HEK293 (cell line): ENCODE measurements at regions not wholly inside any gene's neighbourhood (a gene's known extent, or its start where the extent isn't known, plus 50 kb on each side); places are given as distances from the start of the nearest gene placed in this dataset.
"Not testable (repeated sequence)": the region's sequence is repeated elsewhere in the genome, so short reads cannot be mapped to it uniquely, and the experiment has no call there.

Experiments used
- CTCF ChIA-PET: fragments of 350-600 bp; formaldehyde crosslinking; extraction: SDS; loops from one replicate; lab custom pipeline; 2021; ENCODE audit warnings: antibody characterized with exemption; lab: Yijun Ruan, JAX
- POLR2A ChIA-PET: fragments of 300-600 bp; formaldehyde crosslinking; extraction: SDS; loops from one replicate; lab custom pipeline; 2020; ENCODE audit warnings: antibody characterized with exemption, inconsistent platforms; lab: Yijun Ruan, JAX
- H3K27ac ChIP-seq: fragments of 200-500 bp; sonication (Bioruptor generic); 2 replicates; pipeline ENCODE4 v1.5.1; 2014; ENCODE audit warnings: low read depth, low read length, control low read depth, inconsistent platforms; ENCODE audit errors: extremely low read depth
- H3K36me3 ChIP-seq, 2 experiments: fragments of 200-500 bp in 1 of 2; sonication (Bioruptor generic) in 1 of 2; 1 replicate in 1 of 2; 2 replicates in 1 of 2; pipeline ENCODE4 v1.5.1; 2014 to 2017; ENCODE audit warnings: inconsistent platforms in 2 of 2, low read length in 2 of 2; ENCODE audit not compliant: control insufficient read depth in 2 of 2, insufficient read depth in 1 of 2
- H3K4me1 ChIP-seq: fragments of 200-500 bp; sonication (Bioruptor generic); 2 replicates; pipeline ENCODE4 v1.5.1; 2014; ENCODE audit warnings: mild to moderate bottlenecking, low read length, inconsistent platforms; ENCODE audit not compliant: control insufficient read depth, insufficient read depth
- H3K4me3 ChIP-seq: 2 replicates; pipeline ENCODE4 v1.5.1; 2011; ENCODE audit warnings: low read depth, mild to moderate bottlenecking, control low read depth, low read length, moderate library complexity
- H3K9me3 ChIP-seq: fragments of 200-500 bp; sonication (Bioruptor generic); 2 replicates; pipeline ENCODE4 v1.5.1; 2014; ENCODE audit warnings: low read depth, low read length, inconsistent platforms; ENCODE audit not compliant: control insufficient read depth, insufficient read depth
- KLF9 ChIP-seq: fragments of 450-650 bp; formaldehyde crosslinking; IDR thresholded peaks from 2 replicates; pipeline ENCODE4 v1.5.1; 2016; ENCODE audit warnings: missing biosample characterization, missing genetic modification characterization, low read depth
- SP3 ChIP-seq: fragments of 450-650 bp; formaldehyde crosslinking; IDR thresholded peaks from 2 replicates; pipeline ENCODE4 v1.5.1; 2016; ENCODE audit warnings: missing biosample characterization, missing genetic modification characterization
- ZBTB17 ChIP-seq: fragments of 450-650 bp; formaldehyde crosslinking; IDR thresholded peaks from 2 replicates; pipeline ENCODE4 v1.5.1; 2016; ENCODE audit warnings: missing biosample characterization, missing genetic modification characterization
- ZFP37 ChIP-seq: fragments of 450-650 bp; formaldehyde crosslinking; IDR thresholded peaks from 2 replicates; pipeline ENCODE4 v1.5.1; 2016; ENCODE audit warnings: missing biosample characterization, missing genetic modification characterization
- ZNF10 ChIP-seq: fragments of 450-650 bp; formaldehyde crosslinking; IDR thresholded peaks from 2 replicates; pipeline ENCODE4 v1.5.1; 2017; ENCODE audit warnings: missing biosample characterization, missing genetic modification characterization
- ZNF174 ChIP-seq: fragments of 450-650 bp; formaldehyde crosslinking; IDR thresholded peaks from 2 replicates; pipeline ENCODE4 v1.5.0; 2017; ENCODE audit warnings: missing biosample characterization, mild to moderate bottlenecking, missing genetic modification characterization
- ZNF37A ChIP-seq: fragments of 450-650 bp; IDR thresholded peaks from 2 replicates; pipeline ENCODE4 v1.5.1; 2018; ENCODE audit warnings: missing biosample characterization, missing genetic modification characterization
- ZNF510 ChIP-seq: fragments of 450-650 bp; formaldehyde crosslinking; IDR thresholded peaks from 2 replicates; pipeline ENCODE4 v1.5.1; 2018; ENCODE audit warnings: mild to moderate bottlenecking, missing genetic modification characterization, missing biosample characterization; ENCODE audit not compliant: insufficient replicate concordance
- ZNF600 ChIP-seq: fragments of 450-650 bp; formaldehyde crosslinking; IDR thresholded peaks from 2 replicates; pipeline ENCODE4 v1.5.1; 2016; ENCODE audit warnings: missing biosample characterization, missing genetic modification characterization
- ZNF76 ChIP-seq: fragments of 450-650 bp; formaldehyde crosslinking; IDR thresholded peaks from 2 replicates; pipeline ENCODE4; 2016; ENCODE audit warnings: low read depth, missing biosample characterization, missing genetic modification characterization, borderline replicate concordance
- TF ChIP-seq, protein P1 (sequence below): fragments of 450-650 bp; formaldehyde crosslinking; IDR thresholded peaks from 2 replicates; pipeline ENCODE4 v1.5.1; 2016; ENCODE audit warnings: missing biosample characterization, missing genetic modification characterization
- TF ChIP-seq, protein P2 (sequence below): fragments of 450-650 bp; formaldehyde crosslinking; IDR thresholded peaks from 2 replicates; pipeline ENCODE4 v1.5.1; 2016; ENCODE audit warnings: missing biosample characterization, missing genetic modification characterization, borderline replicate concordance

DNA sequence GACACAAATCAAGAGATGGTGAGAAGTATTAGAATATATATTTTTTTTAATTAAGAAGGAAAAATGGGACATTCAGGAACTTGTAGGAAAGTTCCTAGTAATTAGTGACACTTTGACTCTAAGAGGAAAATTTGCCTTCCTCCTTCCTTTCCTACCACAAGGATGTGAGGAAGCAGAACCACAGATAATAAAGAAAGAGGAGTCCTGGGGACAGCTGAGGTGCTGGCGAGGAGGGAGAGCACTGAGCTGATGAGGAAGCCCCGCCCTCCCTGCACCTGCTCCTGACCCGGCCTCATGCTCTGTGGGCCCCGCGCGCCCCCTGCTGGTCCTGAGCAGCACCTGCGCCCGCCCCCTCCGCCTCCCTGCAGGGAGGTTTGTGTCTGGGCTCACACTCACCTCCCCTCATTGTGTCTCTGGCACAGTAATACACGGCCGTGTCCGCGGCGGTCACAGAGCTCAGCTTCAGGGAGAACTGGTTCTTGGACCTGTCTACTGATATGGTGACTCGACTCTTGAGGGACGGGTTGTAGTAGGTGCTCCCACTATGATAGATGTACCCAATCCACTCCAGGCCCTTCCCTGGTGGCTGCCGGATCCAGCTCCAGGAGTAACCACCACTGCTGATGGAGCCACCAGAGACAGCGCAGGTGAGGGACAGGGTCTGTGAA lies 822.6 kb downstream of the TMEM121 start (continued):
- TF ChIP-seq ZNF600 (tag by site-specific recombination) (peak; percentile 54; the same call in 1 of the 2 replicates), ZNF76 (tag by site-specific recombination) (0 out of 2 replicates have a peak, but pooled peaks have one; percentile 17), ZNF174 (tag by site-specific recombination) (peak; percentile 70; the same call in 1 of the 2 replicates), ZBTB17 (peak; percentile 52; the same call in 1 of the 2 replicates), KLF9 (peak; percentile 48), ZNF10 (tag by site-specific recombination) (peak; percentile 83), ZNF37A (tag by site-specific recombination) (0 out of 2 replicates have a peak, but pooled peaks have one; percentile 54), ZFP37 (tag by site-specific recombination) (peak; percentile 35; the same call in 1 of the 2 replicates), SP3 (tag by site-specific recombination) (peak; percentile 62), ZNF510 (tag by site-specific recombination) (peak; percentile 5)
- TF ChIP-seq, protein P1, sequence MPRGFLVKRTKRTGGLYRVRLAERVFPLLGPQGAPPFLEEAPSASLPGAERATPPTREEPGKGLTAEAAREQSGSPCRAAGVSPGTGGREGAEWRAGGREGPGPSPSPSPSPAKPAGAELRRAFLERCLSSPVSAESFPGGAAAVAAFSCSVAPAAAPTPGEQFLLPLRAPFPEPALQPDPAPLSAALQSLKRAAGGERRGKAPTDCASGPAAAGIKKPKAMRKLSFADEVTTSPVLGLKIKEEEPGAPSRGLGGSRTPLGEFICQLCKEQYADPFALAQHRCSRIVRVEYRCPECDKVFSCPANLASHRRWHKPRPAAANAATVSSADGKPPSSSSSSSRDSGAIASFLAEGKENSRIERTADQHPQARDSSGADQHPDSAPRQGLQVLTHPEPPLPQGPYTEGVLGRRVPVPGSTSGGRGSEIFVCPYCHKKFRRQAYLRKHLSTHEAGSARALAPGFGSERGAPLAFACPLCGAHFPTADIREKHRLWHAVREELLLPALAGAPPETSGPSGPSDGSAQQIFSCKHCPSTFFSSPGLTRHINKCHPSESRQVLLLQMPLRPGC (tag by site-specific recombination) = peak; percentile 56; the same call in 1 of the 2 replicates
- TF ChIP-seq, protein P2, sequence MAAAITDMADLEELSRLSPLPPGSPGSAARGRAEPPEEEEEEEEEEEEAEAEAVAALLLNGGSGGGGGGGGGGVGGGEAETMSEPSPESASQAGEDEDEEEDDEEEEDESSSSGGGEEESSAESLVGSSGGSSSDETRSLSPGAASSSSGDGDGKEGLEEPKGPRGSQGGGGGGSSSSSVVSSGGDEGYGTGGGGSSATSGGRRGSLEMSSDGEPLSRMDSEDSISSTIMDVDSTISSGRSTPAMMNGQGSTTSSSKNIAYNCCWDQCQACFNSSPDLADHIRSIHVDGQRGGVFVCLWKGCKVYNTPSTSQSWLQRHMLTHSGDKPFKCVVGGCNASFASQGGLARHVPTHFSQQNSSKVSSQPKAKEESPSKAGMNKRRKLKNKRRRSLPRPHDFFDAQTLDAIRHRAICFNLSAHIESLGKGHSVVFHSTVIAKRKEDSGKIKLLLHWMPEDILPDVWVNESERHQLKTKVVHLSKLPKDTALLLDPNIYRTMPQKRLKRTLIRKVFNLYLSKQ = peak; percentile 79; the same call in 1 of the 2 replicates

DNA sequence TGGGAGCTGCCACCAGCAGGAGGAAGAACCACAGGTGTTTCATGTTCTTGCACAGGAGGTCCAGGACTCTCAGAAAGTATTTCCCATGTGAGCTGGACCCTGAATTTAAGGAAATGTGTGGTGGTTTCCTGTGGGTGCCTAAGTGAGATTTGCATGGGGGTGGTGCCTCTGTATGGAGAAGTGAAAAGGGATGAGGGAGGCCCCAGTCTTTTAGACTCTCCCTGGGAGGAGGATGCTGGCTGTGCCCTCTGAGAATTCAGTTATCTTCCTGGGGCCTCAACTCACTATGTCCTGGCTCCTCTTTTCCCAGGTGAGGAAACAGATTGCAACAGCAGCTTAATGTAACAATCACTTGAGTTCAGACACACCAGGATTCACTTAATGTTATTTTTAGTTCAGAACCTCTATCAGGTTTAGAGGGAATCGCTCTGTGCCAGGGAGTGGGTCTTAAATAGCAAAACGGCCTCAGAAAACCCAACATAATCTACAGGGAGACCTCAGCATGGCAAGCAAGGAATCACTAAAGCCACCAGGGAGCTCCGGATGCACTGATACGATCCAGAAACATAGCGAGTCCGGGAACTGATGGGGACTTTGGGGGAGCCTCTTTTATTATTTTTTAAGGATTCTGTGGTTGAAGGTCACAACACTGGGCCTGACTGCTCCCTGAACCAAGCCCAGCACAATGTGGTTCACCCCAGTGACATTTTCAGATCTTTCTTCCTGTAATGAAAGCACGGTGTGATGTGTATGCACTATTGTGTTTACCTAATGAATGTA lies 823.5 kb downstream of the TMEM121 start:
- POLR2A ChIA-PET, H3K4me1 ChIP-seq, H3K9me3 ChIP-seq, H3K27ac ChIP-seq, H3K4me3 ChIP-seq, H3K36me3 ChIP-seq: not testable (repeated sequence)
- CTCF ChIA-PET = interaction anchor here (0.6 to 4.9 kb wide), 17 partner anchors 7 to 796 kb away, joined by 3 to 40 read pairs (median 4); no protein-coding TSS in a partner anchor

DNA sequence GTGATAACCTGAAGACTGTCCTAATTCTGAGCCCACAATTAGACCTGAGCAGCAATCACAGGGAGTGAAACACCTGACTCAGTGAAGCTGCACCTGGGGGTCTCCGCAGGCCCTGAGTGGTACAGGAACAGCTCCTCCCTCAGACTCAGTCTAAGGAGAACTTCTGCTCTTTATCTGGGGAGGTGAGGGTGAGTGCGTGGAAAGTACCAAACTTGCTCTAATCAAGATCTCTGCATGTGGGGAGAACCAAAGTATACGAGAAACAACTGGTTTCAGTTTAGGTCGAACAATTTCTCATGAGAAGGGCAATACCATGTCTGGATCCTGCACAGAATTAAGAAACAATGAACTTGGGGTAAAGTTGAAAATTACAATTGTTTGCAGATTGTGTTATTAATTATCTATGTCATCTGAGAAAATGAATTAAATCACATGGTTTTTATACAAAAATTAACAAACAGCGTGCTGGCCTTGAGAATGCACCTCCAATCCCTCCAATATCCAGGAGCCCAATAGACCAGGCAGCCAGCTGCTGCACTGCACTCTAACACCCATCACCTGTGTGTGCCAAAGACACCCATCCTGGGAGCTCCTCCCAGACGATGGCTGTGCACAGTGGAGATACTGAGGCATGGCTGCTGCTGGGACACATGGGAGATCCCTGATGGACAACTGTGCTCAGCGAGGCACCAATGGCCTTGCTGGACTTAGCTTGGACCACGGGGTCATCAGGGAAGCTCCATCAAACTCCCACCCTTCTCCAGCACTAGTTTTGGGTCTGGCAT lies 828.8 kb downstream of the TMEM121 start:
- H3K9me3 ChIP-seq, H3K27ac ChIP-seq, H3K36me3 ChIP-seq, H3K4me3 ChIP-seq, POLR2A ChIA-PET, H3K4me1 ChIP-seq: not testable (repeated sequence)
- CTCF ChIA-PET = interaction anchor here (0.9 to 1.6 kb wide), 6 partner anchors 18 to 61 kb away, joined by 3 to 7 read pairs (median 4); no protein-coding TSS in a partner anchor

DNA sequence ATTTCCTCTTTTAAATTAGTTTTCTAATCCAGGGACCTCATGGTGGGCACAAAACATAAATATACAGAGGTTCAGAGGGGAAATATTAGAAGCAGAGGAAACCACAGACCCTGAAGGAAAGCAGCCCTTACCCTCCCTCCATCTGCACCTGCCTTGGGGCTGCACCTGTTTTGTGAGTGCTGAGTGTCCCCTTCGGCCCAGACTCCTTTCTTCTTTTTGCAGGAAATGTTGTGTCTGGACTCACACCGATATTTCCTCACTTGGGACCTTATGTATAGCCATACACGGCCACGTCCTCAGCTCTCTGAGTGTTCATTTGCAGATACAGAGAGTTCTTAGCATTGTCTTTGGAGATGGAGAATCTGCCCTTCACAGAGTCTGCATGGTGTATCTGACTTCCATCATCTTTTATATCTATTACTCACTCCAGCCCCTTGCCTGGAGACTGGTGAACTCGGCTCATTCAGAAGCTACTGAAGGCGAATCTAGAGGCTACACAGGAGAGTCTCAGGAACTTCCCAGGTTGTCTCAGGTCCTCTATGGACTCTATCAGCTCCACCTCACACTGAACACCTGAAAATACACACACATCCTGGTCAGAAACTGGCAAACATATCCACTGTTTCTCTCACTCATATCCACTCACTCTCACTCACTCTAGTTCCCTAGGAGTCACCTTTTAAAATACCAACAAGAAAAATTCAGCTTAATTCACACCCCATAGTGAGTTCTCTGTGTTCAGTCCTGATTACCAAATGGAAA lies 829.7 kb downstream of the TMEM121 start:
- CTCF ChIA-PET = interaction anchor here (0.7 to 3.2 kb wide), 6 partner anchors 8 to 29 kb away, joined by 3 to 13 read pairs (median 5); no protein-coding TSS in a partner anchor
- H3K4me1 ChIP-seq = not testable (repeated sequence)

DNA sequence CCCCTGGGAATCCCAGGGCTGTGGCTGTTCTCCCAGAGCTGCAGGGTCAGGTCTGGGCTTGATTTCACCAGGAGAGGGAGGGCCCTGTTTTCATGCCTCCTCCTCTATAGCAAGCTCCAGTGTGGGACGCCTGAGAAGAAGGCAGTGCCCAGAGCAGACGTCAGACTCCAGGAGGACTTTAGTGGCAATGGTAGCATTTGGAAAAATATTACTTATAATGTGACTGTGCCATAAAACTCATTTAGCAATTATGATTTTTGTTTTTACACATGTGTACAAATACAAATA lies 830.2 kb downstream of the TMEM121 start:
- POLR2A ChIA-PET = not testable (repeated sequence)
- CTCF ChIA-PET = interaction anchor here (0.7 to 3.2 kb wide), 4 partner anchors 8 to 30 kb away, joined by 3 to 13 read pairs (median 5); no protein-coding TSS in a partner anchor

More for the DNA sequence above, 829.7 kb downstream of the TMEM121 start:
- H3K4me3 ChIP-seq, H3K27ac ChIP-seq, POLR2A ChIA-PET, H3K9me3 ChIP-seq, H3K36me3 ChIP-seq: not testable (repeated sequence)

More for the DNA sequence above, 830.2 kb downstream of the TMEM121 start:
- H3K4me3 ChIP-seq, H3K4me1 ChIP-seq, H3K36me3 ChIP-seq, H3K9me3 ChIP-seq, H3K27ac ChIP-seq: not testable (repeated sequence)
